Osteoblast (primary cell): ENCODE measurements at regions not wholly inside any gene's neighbourhood (a gene's known extent, or its start where the extent isn't known, plus 50 kb on each side); places are given as distances from the start of the nearest gene placed in this dataset.

Source experiments
- DNase-seq: peaks from one replicate; pipeline ENCODE4 v3.0.0; 2011; ENCODE audit warnings: low spot score, mixed read lengths; ENCODE audit not compliant: insufficient read length; ENCODE audit errors: missing footprints
- H2AFZ ChIP-seq: 2 replicates; pipeline ENCODE4 v1.6.0; 2011; ENCODE audit warnings: mild to moderate bottlenecking, low read length
- H3K27ac ChIP-seq: 2 replicates; pipeline ENCODE4 v1.5.1; 2011; ENCODE audit warnings: mild to moderate bottlenecking, low read depth, low read length, moderate library complexity
- H3K27me3 ChIP-seq: 2 replicates; pipeline ENCODE4 v1.6.0; 2012; ENCODE audit warnings: mild to moderate bottlenecking, control low read depth, inconsistent platforms, low read length, moderate library complexity; ENCODE audit not compliant: insufficient read depth
- H3K36me3 ChIP-seq: 2 replicates; pipeline ENCODE4 v1.5.1; 2011; ENCODE audit warnings: mild to moderate bottlenecking, low read length, control low read depth, moderate library complexity; ENCODE audit not compliant: insufficient read depth
- H3K4me1 ChIP-seq: 2 replicates; pipeline ENCODE4 v1.5.1; 2011; ENCODE audit warnings: mild to moderate bottlenecking, low read length, control low read depth, moderate library complexity; ENCODE audit not compliant: insufficient read depth
- H3K4me2 ChIP-seq: 2 replicates; pipeline ENCODE4 v1.6.0; 2011; ENCODE audit warnings: mild to moderate bottlenecking, low read length; ENCODE audit not compliant: insufficient read depth
- H3K4me3 ChIP-seq: fragments of 200-600 bp; sonication (generic); 3 replicates; pipeline ENCODE4 v1.5.1; 2012; ENCODE audit warnings: mild to moderate bottlenecking, low read length, inconsistent platforms; ENCODE audit not compliant: insufficient read depth
- H3K79me2 ChIP-seq: 2 replicates; pipeline ENCODE4 v1.6.0; 2012; ENCODE audit warnings: mild to moderate bottlenecking, low read length, control low read depth, inconsistent platforms; ENCODE audit not compliant: insufficient read depth
- H3K9me3 ChIP-seq: 2 replicates; pipeline ENCODE4 v1.5.1; 2011; ENCODE audit warnings: low read depth, low read length, control low read depth
- H4K20me1 ChIP-seq: 2 replicates; pipeline ENCODE4 v1.6.0; 2012; ENCODE audit warnings: mild to moderate bottlenecking, low read length, control low read depth; ENCODE audit not compliant: insufficient read depth
- CTCF ChIP-seq: IDR thresholded peaks from 2 replicates; pipeline ENCODE4 v1.5.1; 2011; ENCODE audit warnings: mild to moderate bottlenecking, low read depth, low read length, moderate library complexity; ENCODE audit errors: extremely low read depth

DNA sequence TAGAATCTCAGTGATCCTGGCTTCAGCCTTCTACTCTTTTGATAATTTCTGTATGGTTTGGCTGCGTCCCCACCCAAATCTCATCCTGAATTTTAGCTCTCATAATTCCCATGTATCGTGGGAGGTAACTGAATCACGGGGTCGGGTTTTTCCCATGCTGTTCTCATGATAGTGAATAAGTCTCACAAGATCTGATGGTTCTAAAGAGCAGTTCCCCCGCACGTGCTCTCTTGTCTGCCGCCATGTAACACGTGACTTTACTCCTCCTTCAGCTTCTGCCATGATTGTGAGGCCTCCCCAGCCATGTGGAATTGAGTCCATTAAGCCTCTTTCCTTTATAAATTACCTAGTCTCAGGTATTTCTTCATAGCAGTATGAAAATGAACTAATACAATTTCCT is 507.2 kb downstream of the CDH26 start:
- no peak for DNase-seq
- no peaks in the 10 kb centered on the region for H4K20me1 ChIP-seq
- no peaks in the 10 kb centered on the region for H3K36me3 ChIP-seq
- H3K27me3 ChIP-seq, result no peaks in the 10 kb centered on the region
- no peak overlapping the region for H3K27ac ChIP-seq
- no peaks in the 10 kb centered on the region for H3K9me3 ChIP-seq
- no peaks in the 10 kb centered on the region for H3K79me2 ChIP-seq
- no peak for TF ChIP-seq CTCF
- no peak overlapping the region for H3K4me3 ChIP-seq
- H3K4me1 ChIP-seq, result no peaks in the 10 kb centered on the region
- H3K4me2 ChIP-seq, result no peak overlapping the region
- no peak overlapping the region for H2AFZ ChIP-seq

DNA sequence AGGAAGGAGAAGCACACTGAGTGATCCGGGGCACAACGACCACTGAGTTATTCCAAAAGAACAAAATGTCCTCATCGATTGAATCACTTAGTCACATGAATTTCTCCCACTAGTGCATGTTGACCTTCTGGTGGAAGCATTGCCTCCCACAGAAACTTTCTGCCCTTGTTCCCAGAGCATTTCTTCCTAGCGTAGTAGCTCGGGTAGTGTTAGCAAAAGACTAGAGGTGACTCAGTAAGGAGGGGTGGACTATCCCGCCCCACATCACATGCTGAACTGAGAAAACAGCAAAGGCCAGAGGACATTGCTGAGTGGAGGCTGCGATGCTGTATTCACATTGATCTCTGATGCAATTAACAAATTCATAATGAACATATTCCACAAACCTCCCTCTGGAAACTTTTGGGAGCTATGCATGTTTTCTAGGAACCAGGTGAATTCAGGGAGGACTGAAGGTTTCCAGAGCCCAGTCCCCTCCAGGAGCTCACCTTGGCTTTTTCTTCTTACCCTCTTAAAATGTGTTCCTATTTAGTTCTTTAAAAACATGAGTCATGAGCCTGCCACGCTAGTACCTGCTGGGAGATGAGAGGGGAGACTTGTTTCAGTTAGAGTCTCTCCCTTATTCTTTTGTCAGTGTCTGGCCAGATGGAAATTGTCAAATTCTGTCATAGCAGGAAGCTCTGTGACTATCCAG is 507.9 kb downstream of the CDH26 start:
- Histone ChIP-seq H2AFZ (no peak overlapping the region), H3K27me3 (no peaks in the 10 kb centered on the region), H3K27ac (no peak overlapping the region), H3K79me2 (no peaks in the 10 kb centered on the region), H3K36me3 (no peaks in the 10 kb centered on the region), H3K9me3 (no peaks in the 10 kb centered on the region), H4K20me1 (no peaks in the 10 kb centered on the region), H3K4me2 (no peak overlapping the region), H3K4me1 (no peaks in the 10 kb centered on the region), H3K4me3 (no peak overlapping the region)
- TF ChIP-seq CTCF, result no peak
- no peak for DNase-seq

DNA sequence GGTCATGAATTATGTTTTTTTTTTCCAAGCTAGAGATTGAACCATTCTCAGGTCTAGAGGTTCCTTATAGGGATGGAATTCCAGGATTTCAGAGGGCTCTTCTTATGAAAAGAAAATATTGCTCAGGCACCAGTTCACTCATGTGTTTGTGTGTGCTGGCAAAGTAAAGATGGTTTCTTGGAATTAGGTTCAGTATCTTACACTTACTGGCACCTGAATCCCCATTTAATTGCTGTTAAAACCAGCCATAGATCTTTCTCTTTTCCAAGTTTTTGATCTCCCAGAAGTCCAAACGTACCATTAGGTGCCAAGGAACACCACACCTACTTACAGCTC is 508.4 kb downstream of the CDH26 start:
- Histone ChIP-seq H3K27me3 (no peaks in the 10 kb centered on the region), H3K79me2 (no peaks in the 10 kb centered on the region), H3K9me3 (no peaks in the 10 kb centered on the region), H4K20me1 (no peaks in the 10 kb centered on the region), H3K4me3 (no peak overlapping the region), H3K4me1 (no peaks in the 10 kb centered on the region), H3K4me2 (no peak overlapping the region), H3K27ac (no peak overlapping the region), H2AFZ (no peak overlapping the region), H3K36me3 (no peaks in the 10 kb centered on the region)
- no peak for TF ChIP-seq CTCF
- no peak for DNase-seq

GRCh38 chr20:60467078-60467477 is 508.9 kb downstream of the CDH26 start:
- H3K4me3 ChIP-seq, result no peak overlapping the region

More at GRCh38 chr20:60467078-60467477, 508.9 kb downstream of the CDH26 start:
- no peak overlapping the region for H3K27ac ChIP-seq
- H3K9me3 ChIP-seq, result no peaks in the 10 kb centered on the region
- H3K79me2 ChIP-seq, result no peaks in the 10 kb centered on the region
- DNase-seq, result no peak
- H3K4me2 ChIP-seq, result no peak overlapping the region
- no peak for TF ChIP-seq CTCF
- no peaks in the 10 kb centered on the region for H3K4me1 ChIP-seq
- H3K27me3 ChIP-seq, result no peaks in the 10 kb centered on the region
- no peaks in the 10 kb centered on the region for H4K20me1 ChIP-seq
- no peak overlapping the region for H2AFZ ChIP-seq
- no peaks in the 10 kb centered on the region for H3K36me3 ChIP-seq
